22Rv1 (cell line): ENCODE measurements at regions not wholly inside any gene's neighbourhood (a gene's known extent, or its start where the extent isn't known, plus 50 kb on each side); places are given as distances from the start of the nearest gene placed in this dataset.

Experiments used
- CTCF ChIP-seq: fragments of 450-650 bp; IDR thresholded peaks from 2 replicates; pipeline ENCODE4 v1.5.1; 2017; ENCODE audit warnings: mild to moderate bottlenecking
- ZFX ChIP-seq: fragments of 450-650 bp; IDR thresholded peaks from 2 replicates; pipeline ENCODE4 v1.6.1; 2017; ENCODE audit warnings: antibody characterized with exemption, borderline replicate concordance

- TF ChIP-seq CTCF (no peak), ZFX (no peak)
Measured at GRCh38 chr6:158906926-158907325, 87.8 kb upstream of the EZR start.
